WTC11 (cell line): ENCODE measurements at regions not wholly inside any gene's neighbourhood (a gene's known extent, or its start where the extent isn't known, plus 50 kb on each side); places are given as distances from the start of the nearest gene placed in this dataset.

ENCODE experiments used
- ATAC-seq: fragments of 200-7000 bp; cut with Tn5 transposase; 2 replicates; pipeline ENCODE4 v1.10.0; 2021; ENCODE audit warnings: mild to moderate bottlenecking, moderate library complexity
- CTCF ChIA-PET: fragments of 300-600 bp; sonication (Branson Sonifier 250); formaldehyde crosslinking; loops from one replicate; lab custom pipeline; 2021; ENCODE audit warnings: antibody characterized with exemption; lab: Charles Lee
- POLR2A ChIA-PET: fragments of 350-600 bp; sonication (Branson Sonifier 250); formaldehyde crosslinking; loops from one replicate; lab custom pipeline; 2021; ENCODE audit warnings: antibody characterized with exemption; lab: Charles Lee
- DNase-seq: peaks from one replicate; pipeline ENCODE4 v3.0.0; 2021; ENCODE audit warnings: low spot score
- H3K27ac Mint-ChIP-seq: 2 replicates; pipeline ENCODE4 v1.8.0; 2021; ENCODE audit warnings: mixed read lengths
- H3K27me3 Mint-ChIP-seq: 2 replicates; pipeline ENCODE4 v1.8.0; 2021; ENCODE audit warnings: low read depth, mild to moderate bottlenecking, moderate library complexity, mixed read lengths
- H3K36me3 Mint-ChIP-seq: 2 replicates; pipeline ENCODE4 v1.8.0; 2021; ENCODE audit warnings: mixed read lengths
- H3K4me1 Mint-ChIP-seq: 2 replicates; pipeline ENCODE4 v1.8.0; 2022; ENCODE audit warnings: mixed read lengths
- H3K4me3 Mint-ChIP-seq: 2 replicates; pipeline ENCODE4 v1.8.0; 2021; ENCODE audit warnings: mild to moderate bottlenecking, moderate library complexity, mixed read lengths
- H3K9me3 Mint-ChIP-seq: 2 replicates; pipeline ENCODE4 v1.8.0; 2021; ENCODE audit warnings: mixed read lengths
- ELF4 ChIP-seq: sonication (generic); formaldehyde crosslinking; IDR thresholded peaks from 2 replicates; pipeline ENCODE4 v1.8.1; 2022; ENCODE audit warnings: low read depth, mild to moderate bottlenecking, moderate library complexity, missing genetic modification reagents
- JAZF1 ChIP-seq: fragments of 250-450 bp; sonication (Bioruptor Pico); IDR thresholded peaks from 2 replicates; pipeline ENCODE4 v1.9.0; 2021; ENCODE audit warnings: moderate library complexity, mild to moderate bottlenecking, inconsistent platforms
- NFATC4 ChIP-seq: fragments of 250-450 bp; sonication (Bioruptor Pico); IDR thresholded peaks from 2 replicates; pipeline ENCODE4 v1.9.0; 2021; ENCODE audit warnings: mild to moderate bottlenecking
- NFYB ChIP-seq: sonication (generic); formaldehyde crosslinking; conservative IDR thresholded peaks from 2 replicates; pipeline ENCODE4 v1.8.0; 2022; ENCODE audit warnings: low read depth, missing genetic modification reagents
- NR2C2 ChIP-seq: sonication (generic); formaldehyde crosslinking; IDR thresholded peaks from 2 replicates; pipeline ENCODE4 v1.8.0; 2022; ENCODE audit warnings: mild to moderate bottlenecking, missing genetic modification reagents
- SOX15 ChIP-seq: fragments of 250-450 bp; sonication (Bioruptor Pico); IDR thresholded peaks from 2 replicates; pipeline ENCODE4 v1.9.0; 2021; ENCODE audit warnings: mild to moderate bottlenecking
- ZBTB21 ChIP-seq: sonication (generic); formaldehyde crosslinking; IDR thresholded peaks from 2 replicates; pipeline ENCODE4 v1.8.1; 2023; ENCODE audit warnings: mild to moderate bottlenecking, missing genetic modification reagents, borderline replicate concordance
- ZNF671 ChIP-seq: fragments of 250-450 bp; sonication (Bioruptor Pico); IDR thresholded peaks from 2 replicates; pipeline ENCODE4 v1.8.0; 2021; ENCODE audit warnings: mild to moderate bottlenecking
- TF ChIP-seq, protein P1 (sequence below): fragments of 250-450 bp; sonication (Bioruptor Pico); IDR thresholded peaks from 2 replicates; pipeline ENCODE4 v1.9.0; 2021; ENCODE audit warnings: mild to moderate bottlenecking
- TF ChIP-seq, protein P2 (sequence below): sonication (generic); formaldehyde crosslinking; IDR thresholded peaks from 2 replicates; pipeline ENCODE4 v1.8.1; 2022; ENCODE audit warnings: mild to moderate bottlenecking, moderate library complexity, missing genetic modification reagents
- TF ChIP-seq, protein P3 (sequence below): fragments of 250-450 bp; sonication (Bioruptor Pico); IDR thresholded peaks from 2 replicates; pipeline ENCODE4 v1.9.0; 2021; ENCODE audit warnings: mild to moderate bottlenecking
- TF ChIP-seq, protein P4 (sequence below): fragments of 250-450 bp; sonication (Bioruptor Pico); IDR thresholded peaks from 2 replicates; pipeline ENCODE4 v2.1.2; 2022; ENCODE audit warnings: mild to moderate bottlenecking, moderate library complexity
- TF ChIP-seq, protein P5 (sequence below): sonication (generic); formaldehyde crosslinking; IDR thresholded peaks from 2 replicates; pipeline ENCODE4 v1.8.0; 2022; ENCODE audit warnings: mild to moderate bottlenecking, missing genetic modification reagents
- TF ChIP-seq, protein P6 (sequence below): sonication (generic); formaldehyde crosslinking; conservative IDR thresholded peaks from 2 replicates; pipeline ENCODE4 v1.8.1; 2023; ENCODE audit warnings: mild to moderate bottlenecking, low read depth, missing genetic modification reagents, moderate library complexity
- TF ChIP-seq, protein P7 (sequence below): sonication (generic); formaldehyde crosslinking; IDR thresholded peaks from 2 replicates; pipeline ENCODE4 v1.8.1; 2022; ENCODE audit warnings: mild to moderate bottlenecking, missing genetic modification reagents, moderate library complexity, borderline replicate concordance
- TF ChIP-seq, protein P8 (sequence below): sonication (generic); formaldehyde crosslinking; IDR thresholded peaks from 2 replicates; pipeline ENCODE4 v1.8.0; 2023; ENCODE audit warnings: mild to moderate bottlenecking, missing genetic modification reagents
- TF ChIP-seq, protein P9 (sequence below): sonication (generic); formaldehyde crosslinking; IDR thresholded peaks from 2 replicates; pipeline ENCODE4 v1.8.0; 2022; ENCODE audit warnings: mild to moderate bottlenecking, missing genetic modification reagents

DNA sequence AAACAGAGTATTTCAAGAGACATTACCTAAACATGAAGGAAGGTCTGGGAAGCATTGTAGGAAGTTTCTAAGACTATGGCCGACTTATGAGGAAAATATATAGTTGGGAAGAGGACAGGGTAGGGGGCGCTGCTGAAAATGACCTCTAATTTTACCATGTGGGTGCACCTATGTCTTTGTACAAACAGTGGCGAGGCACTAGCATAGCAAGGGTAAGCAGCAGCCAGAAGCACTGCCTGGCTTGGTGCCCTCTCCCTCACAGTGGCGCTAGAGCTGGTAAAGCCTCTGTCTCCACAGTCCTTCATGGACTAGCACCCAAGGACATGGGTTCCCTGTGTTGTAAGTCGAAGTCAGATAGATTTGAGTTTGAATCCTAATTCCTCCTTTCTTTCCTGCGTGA is 461.2 kb downstream of the INHBA start:
- CTCF ChIA-PET = interaction anchor here (0.6 to 1.6 kb wide), 2 partner anchors 74 to 426 kb away, joined by 3 read pairs; no protein-coding TSS in a partner anchor
- H3K4me3 Mint-ChIP-seq = no peak overlapping the region
- H3K4me1 Mint-ChIP-seq = peaks cover 3% of the 10 kb centered on the region
- DNase-seq (no peak), ATAC-seq (peak; percentile 93)
- TF ChIP-seq ZNF671 (CRISPR knock-in tag) = no peak
- TF ChIP-seq ZBTB21 (CRISPR knock-in tag) = no peak
- TF ChIP-seq NFYB (CRISPR knock-in tag) = no peak
- TF ChIP-seq JAZF1 (CRISPR knock-in tag) = no peak
- TF ChIP-seq, protein P1, sequence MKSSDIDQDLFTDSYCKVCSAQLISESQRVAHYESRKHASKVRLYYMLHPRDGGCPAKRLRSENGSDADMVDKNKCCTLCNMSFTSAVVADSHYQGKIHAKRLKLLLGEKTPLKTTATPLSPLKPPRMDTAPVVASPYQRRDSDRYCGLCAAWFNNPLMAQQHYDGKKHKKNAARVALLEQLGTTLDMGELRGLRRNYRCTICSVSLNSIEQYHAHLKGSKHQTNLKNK = no peak
- TF ChIP-seq, protein P2, sequence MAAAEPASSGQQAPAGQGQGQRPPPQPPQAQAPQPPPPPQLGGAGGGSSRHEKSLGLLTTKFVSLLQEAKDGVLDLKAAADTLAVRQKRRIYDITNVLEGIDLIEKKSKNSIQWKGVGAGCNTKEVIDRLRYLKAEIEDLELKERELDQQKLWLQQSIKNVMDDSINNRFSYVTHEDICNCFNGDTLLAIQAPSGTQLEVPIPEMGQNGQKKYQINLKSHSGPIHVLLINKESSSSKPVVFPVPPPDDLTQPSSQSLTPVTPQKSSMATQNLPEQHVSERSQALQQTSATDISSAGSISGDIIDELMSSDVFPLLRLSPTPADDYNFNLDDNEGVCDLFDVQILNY (CRISPR knock-in tag) = no peak
- TF ChIP-seq, protein P3, sequence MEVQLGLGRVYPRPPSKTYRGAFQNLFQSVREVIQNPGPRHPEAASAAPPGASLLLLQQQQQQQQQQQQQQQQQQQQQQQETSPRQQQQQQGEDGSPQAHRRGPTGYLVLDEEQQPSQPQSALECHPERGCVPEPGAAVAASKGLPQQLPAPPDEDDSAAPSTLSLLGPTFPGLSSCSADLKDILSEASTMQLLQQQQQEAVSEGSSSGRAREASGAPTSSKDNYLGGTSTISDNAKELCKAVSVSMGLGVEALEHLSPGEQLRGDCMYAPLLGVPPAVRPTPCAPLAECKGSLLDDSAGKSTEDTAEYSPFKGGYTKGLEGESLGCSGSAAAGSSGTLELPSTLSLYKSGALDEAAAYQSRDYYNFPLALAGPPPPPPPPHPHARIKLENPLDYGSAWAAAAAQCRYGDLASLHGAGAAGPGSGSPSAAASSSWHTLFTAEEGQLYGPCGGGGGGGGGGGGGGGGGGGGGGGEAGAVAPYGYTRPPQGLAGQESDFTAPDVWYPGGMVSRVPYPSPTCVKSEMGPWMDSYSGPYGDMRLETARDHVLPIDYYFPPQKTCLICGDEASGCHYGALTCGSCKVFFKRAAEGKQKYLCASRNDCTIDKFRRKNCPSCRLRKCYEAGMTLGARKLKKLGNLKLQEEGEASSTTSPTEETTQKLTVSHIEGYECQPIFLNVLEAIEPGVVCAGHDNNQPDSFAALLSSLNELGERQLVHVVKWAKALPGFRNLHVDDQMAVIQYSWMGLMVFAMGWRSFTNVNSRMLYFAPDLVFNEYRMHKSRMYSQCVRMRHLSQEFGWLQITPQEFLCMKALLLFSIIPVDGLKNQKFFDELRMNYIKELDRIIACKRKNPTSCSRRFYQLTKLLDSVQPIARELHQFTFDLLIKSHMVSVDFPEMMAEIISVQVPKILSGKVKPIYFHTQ (CRISPR knock-in tag) = no peak
- no peak for TF ChIP-seq NR2C2 (CRISPR knock-in tag)
- TF ChIP-seq, protein P4, sequence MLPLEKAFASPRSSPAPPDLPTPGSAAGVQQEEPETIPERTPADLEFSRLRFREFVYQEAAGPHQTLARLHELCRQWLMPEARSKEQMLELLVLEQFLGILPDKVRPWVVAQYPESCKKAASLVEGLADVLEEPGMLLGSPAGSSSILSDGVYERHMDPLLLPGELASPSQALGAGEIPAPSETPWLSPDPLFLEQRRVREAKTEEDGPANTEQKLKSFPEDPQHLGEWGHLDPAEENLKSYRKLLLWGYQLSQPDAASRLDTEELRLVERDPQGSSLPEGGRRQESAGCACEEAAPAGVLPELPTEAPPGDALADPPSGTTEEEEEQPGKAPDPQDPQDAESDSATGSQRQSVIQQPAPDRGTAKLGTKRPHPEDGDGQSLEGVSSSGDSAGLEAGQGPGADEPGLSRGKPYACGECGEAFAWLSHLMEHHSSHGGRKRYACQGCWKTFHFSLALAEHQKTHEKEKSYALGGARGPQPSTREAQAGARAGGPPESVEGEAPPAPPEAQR = no peak
- TF ChIP-seq, protein P5, sequence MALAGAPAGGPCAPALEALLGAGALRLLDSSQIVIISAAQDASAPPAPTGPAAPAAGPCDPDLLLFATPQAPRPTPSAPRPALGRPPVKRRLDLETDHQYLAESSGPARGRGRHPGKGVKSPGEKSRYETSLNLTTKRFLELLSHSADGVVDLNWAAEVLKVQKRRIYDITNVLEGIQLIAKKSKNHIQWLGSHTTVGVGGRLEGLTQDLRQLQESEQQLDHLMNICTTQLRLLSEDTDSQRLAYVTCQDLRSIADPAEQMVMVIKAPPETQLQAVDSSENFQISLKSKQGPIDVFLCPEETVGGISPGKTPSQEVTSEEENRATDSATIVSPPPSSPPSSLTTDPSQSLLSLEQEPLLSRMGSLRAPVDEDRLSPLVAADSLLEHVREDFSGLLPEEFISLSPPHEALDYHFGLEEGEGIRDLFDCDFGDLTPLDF (CRISPR knock-in tag) = no peak
- TF ChIP-seq, protein P6, sequence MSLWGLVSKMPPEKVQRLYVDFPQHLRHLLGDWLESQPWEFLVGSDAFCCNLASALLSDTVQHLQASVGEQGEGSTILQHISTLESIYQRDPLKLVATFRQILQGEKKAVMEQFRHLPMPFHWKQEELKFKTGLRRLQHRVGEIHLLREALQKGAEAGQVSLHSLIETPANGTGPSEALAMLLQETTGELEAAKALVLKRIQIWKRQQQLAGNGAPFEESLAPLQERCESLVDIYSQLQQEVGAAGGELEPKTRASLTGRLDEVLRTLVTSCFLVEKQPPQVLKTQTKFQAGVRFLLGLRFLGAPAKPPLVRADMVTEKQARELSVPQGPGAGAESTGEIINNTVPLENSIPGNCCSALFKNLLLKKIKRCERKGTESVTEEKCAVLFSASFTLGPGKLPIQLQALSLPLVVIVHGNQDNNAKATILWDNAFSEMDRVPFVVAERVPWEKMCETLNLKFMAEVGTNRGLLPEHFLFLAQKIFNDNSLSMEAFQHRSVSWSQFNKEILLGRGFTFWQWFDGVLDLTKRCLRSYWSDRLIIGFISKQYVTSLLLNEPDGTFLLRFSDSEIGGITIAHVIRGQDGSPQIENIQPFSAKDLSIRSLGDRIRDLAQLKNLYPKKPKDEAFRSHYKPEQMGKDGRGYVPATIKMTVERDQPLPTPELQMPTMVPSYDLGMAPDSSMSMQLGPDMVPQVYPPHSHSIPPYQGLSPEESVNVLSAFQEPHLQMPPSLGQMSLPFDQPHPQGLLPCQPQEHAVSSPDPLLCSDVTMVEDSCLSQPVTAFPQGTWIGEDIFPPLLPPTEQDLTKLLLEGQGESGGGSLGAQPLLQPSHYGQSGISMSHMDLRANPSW (CRISPR knock-in tag) = no peak
- TF ChIP-seq, protein P7, sequence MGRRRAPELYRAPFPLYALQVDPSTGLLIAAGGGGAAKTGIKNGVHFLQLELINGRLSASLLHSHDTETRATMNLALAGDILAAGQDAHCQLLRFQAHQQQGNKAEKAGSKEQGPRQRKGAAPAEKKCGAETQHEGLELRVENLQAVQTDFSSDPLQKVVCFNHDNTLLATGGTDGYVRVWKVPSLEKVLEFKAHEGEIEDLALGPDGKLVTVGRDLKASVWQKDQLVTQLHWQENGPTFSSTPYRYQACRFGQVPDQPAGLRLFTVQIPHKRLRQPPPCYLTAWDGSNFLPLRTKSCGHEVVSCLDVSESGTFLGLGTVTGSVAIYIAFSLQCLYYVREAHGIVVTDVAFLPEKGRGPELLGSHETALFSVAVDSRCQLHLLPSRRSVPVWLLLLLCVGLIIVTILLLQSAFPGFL = no peak
- TF ChIP-seq ELF4 (CRISPR knock-in tag) = no peak
- TF ChIP-seq, protein P8, sequence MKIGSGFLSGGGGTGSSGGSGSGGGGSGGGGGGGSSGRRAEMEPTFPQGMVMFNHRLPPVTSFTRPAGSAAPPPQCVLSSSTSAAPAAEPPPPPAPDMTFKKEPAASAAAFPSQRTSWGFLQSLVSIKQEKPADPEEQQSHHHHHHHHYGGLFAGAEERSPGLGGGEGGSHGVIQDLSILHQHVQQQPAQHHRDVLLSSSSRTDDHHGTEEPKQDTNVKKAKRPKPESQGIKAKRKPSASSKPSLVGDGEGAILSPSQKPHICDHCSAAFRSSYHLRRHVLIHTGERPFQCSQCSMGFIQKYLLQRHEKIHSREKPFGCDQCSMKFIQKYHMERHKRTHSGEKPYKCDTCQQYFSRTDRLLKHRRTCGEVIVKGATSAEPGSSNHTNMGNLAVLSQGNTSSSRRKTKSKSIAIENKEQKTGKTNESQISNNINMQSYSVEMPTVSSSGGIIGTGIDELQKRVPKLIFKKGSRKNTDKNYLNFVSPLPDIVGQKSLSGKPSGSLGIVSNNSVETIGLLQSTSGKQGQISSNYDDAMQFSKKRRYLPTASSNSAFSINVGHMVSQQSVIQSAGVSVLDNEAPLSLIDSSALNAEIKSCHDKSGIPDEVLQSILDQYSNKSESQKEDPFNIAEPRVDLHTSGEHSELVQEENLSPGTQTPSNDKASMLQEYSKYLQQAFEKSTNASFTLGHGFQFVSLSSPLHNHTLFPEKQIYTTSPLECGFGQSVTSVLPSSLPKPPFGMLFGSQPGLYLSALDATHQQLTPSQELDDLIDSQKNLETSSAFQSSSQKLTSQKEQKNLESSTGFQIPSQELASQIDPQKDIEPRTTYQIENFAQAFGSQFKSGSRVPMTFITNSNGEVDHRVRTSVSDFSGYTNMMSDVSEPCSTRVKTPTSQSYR (CRISPR knock-in tag) = no peak
- no peak for TF ChIP-seq NFATC4 (CRISPR knock-in tag)
- TF ChIP-seq SOX15 (CRISPR knock-in tag) = no peak
- TF ChIP-seq, protein P9, sequence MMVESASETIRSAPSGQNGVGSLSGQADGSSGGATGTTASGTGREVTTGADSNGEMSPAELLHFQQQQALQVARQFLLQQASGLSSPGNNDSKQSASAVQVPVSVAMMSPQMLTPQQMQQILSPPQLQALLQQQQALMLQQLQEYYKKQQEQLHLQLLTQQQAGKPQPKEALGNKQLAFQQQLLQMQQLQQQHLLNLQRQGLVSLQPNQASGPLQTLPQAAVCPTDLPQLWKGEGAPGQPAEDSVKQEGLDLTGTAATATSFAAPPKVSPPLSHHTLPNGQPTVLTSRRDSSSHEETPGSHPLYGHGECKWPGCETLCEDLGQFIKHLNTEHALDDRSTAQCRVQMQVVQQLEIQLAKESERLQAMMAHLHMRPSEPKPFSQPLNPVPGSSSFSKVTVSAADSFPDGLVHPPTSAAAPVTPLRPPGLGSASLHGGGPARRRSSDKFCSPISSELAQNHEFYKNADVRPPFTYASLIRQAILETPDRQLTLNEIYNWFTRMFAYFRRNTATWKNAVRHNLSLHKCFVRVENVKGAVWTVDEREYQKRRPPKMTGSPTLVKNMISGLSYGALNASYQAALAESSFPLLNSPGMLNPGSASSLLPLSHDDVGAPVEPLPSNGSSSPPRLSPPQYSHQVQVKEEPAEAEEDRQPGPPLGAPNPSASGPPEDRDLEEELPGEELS (CRISPR knock-in tag) = no peak
- H3K27ac Mint-ChIP-seq = no peak overlapping the region
- H3K27me3 Mint-ChIP-seq = no peaks in the 10 kb centered on the region
- POLR2A ChIA-PET = no interaction called here
- no peaks in the 10 kb centered on the region for H3K36me3 Mint-ChIP-seq
- no peaks in the 10 kb centered on the region for H3K9me3 Mint-ChIP-seq
